Esophagus muscularis mucosa (tissue), 4 donors: ENCODE measurements at regions not wholly inside any gene's neighbourhood (a gene's known extent, or its start where the extent isn't known, plus 50 kb on each side); places are given as distances from the start of the nearest gene placed in this dataset.

Experiments used
- DNase-seq: peaks from one replicate; pipeline ENCODE4 v3.0.0-alpha.2; 2017; ENCODE audit errors: extremely low spot score
- H3K27ac ChIP-seq, 4 donors: fragments of 200-600 bp; sonication (generic); replicated peaks in 1 of 4; 1 replicate in 3 of 4; 2 replicates in 1 of 4; pipeline ENCODE4 v1.5.1; 2016 to 2019; ENCODE audit warnings: mild to moderate bottlenecking in 1 of 4
- H3K27me3 ChIP-seq, 4 donors: fragments of 200-600 bp; sonication (generic); one replicate each; pipeline versions ENCODE4 v1.5.1 to v1.6.0; 2016 to 2019
- H3K36me3 ChIP-seq, 4 donors: fragments of 200-600 bp; sonication (generic); one replicate each; pipeline ENCODE4 v1.5.1; 2016 to 2019
- H3K4me1 ChIP-seq, 4 donors: fragments of 200-600 bp; sonication (generic); one replicate each; pipeline ENCODE4 v1.5.1; 2016 to 2019
- H3K4me3 ChIP-seq, 4 donors: fragments of 200-600 bp; sonication (generic); 1 replicate in 2 of 4; 2 replicates in 2 of 4; pipeline ENCODE4 v1.5.1; 2016 to 2019; ENCODE audit warnings: mild to moderate bottlenecking in 4 of 4, moderate library complexity in 1 of 4
- H3K9me3 ChIP-seq, 4 donors: fragments of 200-600 bp; sonication (generic); 1 replicate in 3 of 4; 2 replicates in 1 of 4; pipeline ENCODE4 v1.5.1; 2016 to 2019
- CTCF ChIP-seq, 3 experiments: fragments of 200-600 bp in 2 of 3; fragments of 450-650 bp in 1 of 3; sonication (generic) in 2 of 3; IDR thresholded peaks; one replicate each; pipeline ENCODE4 v1.5.1; 2017 to 2019; ENCODE audit warnings: antibody characterized with exemption in 3 of 3, mild to moderate bottlenecking in 2 of 3, moderate library complexity in 1 of 3
- EP300 ChIP-seq: sonication (generic); formaldehyde crosslinking; IDR thresholded peaks from one replicate; pipeline ENCODE4 v1.6.1; 2017; ENCODE audit warnings: antibody characterized with exemption
- POLR2A ChIP-seq: fragments of 450-650 bp; IDR thresholded peaks from one replicate; pipeline ENCODE4 v1.6.1; 2017; ENCODE audit warnings: antibody characterized with exemption, moderate library complexity, mild to moderate bottlenecking, low read depth
- POLR2AphosphoS5 ChIP-seq, 2 donors: sonication (generic); formaldehyde crosslinking; IDR thresholded peaks; one replicate each; pipeline ENCODE4 v1.6.1; 2017; ENCODE audit warnings: antibody characterized with exemption in 2 of 2
- WGBS: methylation state at CpG from one replicate; pipeline ENCODE4 v1.1.5; 2018; 5-methylcytosine and 5-hydroxymethylcytosine counted together
- intact Hi-C: fragments of 100-400 bp; cut with DNase I; formaldehyde crosslinking; loops from one replicate; pipeline ENCODE4 v1.15.1; 2023

GRCh38 chr3:7813365-7813764 lies 688.3 kb upstream of the LMCD1 start:
- Histone ChIP-seq H3K4me3 (no peak overlapping the region), H3K36me3 (no peaks in the 10 kb centered on the region), H3K27ac (no peak overlapping the region), H3K9me3 (no peaks in the 10 kb centered on the region), H3K27me3 (no peaks in the 10 kb centered on the region), H3K4me1 (no peaks in the 10 kb centered on the region)
- intact Hi-C loops = no loop called here
- WGBS = 69% methylated on average over 1 of the region's 1 CpG
- no peak for TF ChIP-seq POLR2A
- TF ChIP-seq EP300 = no peak
- no peak for TF ChIP-seq POLR2AphosphoS5 (IDR thresholded peaks at IDR 0.05)
- no peak for TF ChIP-seq CTCF (IDR thresholded peaks at IDR 0.05)
- DNase-seq = no peak

- no peak for DNase-seq
- Histone ChIP-seq H3K9me3 (no peaks in the 10 kb centered on the region), H3K27me3 (no peaks in the 10 kb centered on the region), H3K4me1 (no peaks in the 10 kb centered on the region), H3K4me3 (no peak overlapping the region), H3K27ac (no peak overlapping the region), H3K36me3 (no peaks in the 10 kb centered on the region)
- WGBS = 75% methylated on average over 3 of the region's 3 CpGs
- intact Hi-C loops = no loop called here
- TF ChIP-seq POLR2AphosphoS5 (IDR thresholded peaks at IDR 0.05) (no peak), CTCF (IDR thresholded peaks at IDR 0.05) (no peak), POLR2A (no peak), EP300 (no peak)
Measured at GRCh38 chr3:7817239-7817638, 684.4 kb upstream of the LMCD1 start.

GRCh38 chr3:7820969-7821368 lies 680.7 kb upstream of the LMCD1 start:
- no peak for TF ChIP-seq POLR2AphosphoS5 (IDR thresholded peaks at IDR 0.05)
- TF ChIP-seq CTCF (IDR thresholded peaks at IDR 0.05) = no peak
- TF ChIP-seq POLR2A = no peak
- 98% methylated on average over 2 of the region's 2 CpGs for WGBS
- Histone ChIP-seq H3K9me3 (peaks cover 0 to 27% (median 22%) of the 10 kb centered on the region in 4 donors), H3K36me3 (no peaks in the 10 kb centered on the region), H3K4me3 (no peak overlapping the region), H3K27ac (no peak overlapping the region), H3K27me3 (no peaks in the 10 kb centered on the region), H3K4me1 (no peaks in the 10 kb centered on the region)
- DNase-seq = no peak
- intact Hi-C loops = no loop called here

GRCh38 chr3:7821858-7822257 lies 679.8 kb upstream of the LMCD1 start:
- Histone ChIP-seq H3K36me3 (no peaks in the 10 kb centered on the region), H3K9me3 (peaks cover 0 to 27% (median 22%) of the 10 kb centered on the region in 4 donors), H3K4me3 (no peak overlapping the region), H3K27ac (no peak overlapping the region), H3K27me3 (no peaks in the 10 kb centered on the region), H3K4me1 (no peaks in the 10 kb centered on the region)
- intact Hi-C loops = no loop called here
- TF ChIP-seq POLR2AphosphoS5 (IDR thresholded peaks at IDR 0.05) = no peak
- TF ChIP-seq POLR2A = no peak
- TF ChIP-seq CTCF (IDR thresholded peaks at IDR 0.05) = no peak
- 100% methylated on average over 1 of the region's 1 CpG for WGBS
- DNase-seq = no peak

GRCh38 chr3:7841451-7841850 lies 660.2 kb upstream of the LMCD1 start:
- TF ChIP-seq POLR2A (no peak), CTCF (IDR thresholded peaks at IDR 0.05) (no peak), POLR2AphosphoS5 (IDR thresholded peaks at IDR 0.05) (no peak), EP300 (no peak)
- Histone ChIP-seq H3K27me3 (no peaks in the 10 kb centered on the region), H3K4me3 (no peak overlapping the region), H3K4me1 (peaks cover 0 to 11% (median 10%) of the 10 kb centered on the region in 4 donors), H3K36me3 (no peaks in the 10 kb centered on the region), H3K27ac (no peak overlapping the region), H3K9me3 (no peaks in the 10 kb centered on the region)
- intact Hi-C loops = no loop called here
- WGBS = 16% methylated on average over 1 of the region's 1 CpG
- no peak for DNase-seq
